Fibroblast of lung (primary cell): ENCODE measurements at regions not wholly inside any gene's neighbourhood (a gene's known extent, or its start where the extent isn't known, plus 50 kb on each side); places are given as distances from the start of the nearest gene placed in this dataset.
A peak's percentile ranks its signal among the peaks of the same experiment; 100 is the strongest.
"Not testable (repeated sequence)": the region's sequence is repeated elsewhere in the genome, so short reads cannot be mapped to it uniquely, and the experiment has no call there.

Experiments
- DNase-seq, 2 donors: peaks; one replicate each; pipeline versions ENCODE4 v3.0.0 to v3.0.0-alpha.2; 2010; ENCODE audit warnings: low read depth in 2 of 2
- H2AFZ ChIP-seq: 2 replicates; pipeline ENCODE4 v1.5.1; 2012; ENCODE audit warnings: low read length, control low read depth, inconsistent platforms
- H3K27ac ChIP-seq: 2 replicates; pipeline ENCODE4 v1.5.1; 2011; ENCODE audit warnings: low read length, control low read depth; ENCODE audit not compliant: insufficient read depth
- H3K27me3 ChIP-seq: 2 replicates; pipeline ENCODE4 v1.5.1; 2011; ENCODE audit warnings: mild to moderate bottlenecking, low read length; ENCODE audit not compliant: control insufficient read depth, insufficient read depth
- H3K36me3 ChIP-seq: 2 replicates; pipeline ENCODE4 v1.5.1; 2011; ENCODE audit warnings: low read length; ENCODE audit not compliant: control insufficient read depth, insufficient read depth
- H3K4me1 ChIP-seq: 2 replicates; pipeline ENCODE4 v1.5.1; 2011; ENCODE audit warnings: low read length; ENCODE audit not compliant: control insufficient read depth, insufficient read depth; ENCODE audit errors: extremely low read depth
- H3K4me2 ChIP-seq: 2 replicates; pipeline ENCODE4 v1.5.1; 2011; ENCODE audit warnings: low read length, control low read depth; ENCODE audit not compliant: insufficient read depth; ENCODE audit errors: extremely low read depth
- H3K4me3 ChIP-seq, 4 experiments: fragments of 200-600 bp in 1 of 4; sonication (generic) in 1 of 4; replicated peaks in 1 of 4; 2 replicates each; pipeline ENCODE4 v1.5.1; 2011 to 2016; ENCODE audit warnings: low read length in 4 of 4, low read depth in 3 of 4, mild to moderate bottlenecking in 3 of 4, control low read depth in 2 of 4, inconsistent platforms in 1 of 4, mixed read lengths in 1 of 4; ENCODE audit not compliant: insufficient read depth in 1 of 4; ENCODE audit errors: control extremely low read depth in 1 of 4
- H3K79me2 ChIP-seq: 2 replicates; pipeline ENCODE4 v1.5.1; 2012; ENCODE audit warnings: mild to moderate bottlenecking, low read length, inconsistent platforms; ENCODE audit not compliant: control insufficient read depth, insufficient read depth
- H3K9ac ChIP-seq: 2 replicates; pipeline ENCODE4 v1.5.1; 2011; ENCODE audit warnings: mild to moderate bottlenecking, low read length, control low read depth; ENCODE audit not compliant: insufficient read depth
- H3K9me3 ChIP-seq: 2 replicates; pipeline ENCODE4 v1.5.1; 2012; ENCODE audit warnings: low read depth, low read length; ENCODE audit not compliant: control insufficient read depth, insufficient read depth
- H4K20me1 ChIP-seq: 2 replicates; pipeline ENCODE4 v1.5.1; 2011; ENCODE audit warnings: low read length; ENCODE audit not compliant: control insufficient read depth, insufficient read depth; ENCODE audit errors: extremely low read depth
- CTCF ChIP-seq, 2 donors: IDR thresholded peaks in 1 of 2; conservative IDR thresholded peaks in 1 of 2; 1 replicate in 1 of 2; 2 replicates in 1 of 2; pipeline ENCODE4 v1.5.1; 2011 to 2012; ENCODE audit warnings: low read length in 2 of 2, control low read depth in 1 of 2, inconsistent platforms in 1 of 2, low read depth in 1 of 2, mild to moderate bottlenecking in 1 of 2
- EZH2 ChIP-seq: IDR thresholded peaks from 2 replicates; pipeline ENCODE4 v1.5.1; 2012; ENCODE audit warnings: low read length, control low read depth, mild to moderate bottlenecking; ENCODE audit errors: missing control alignments

DNA sequence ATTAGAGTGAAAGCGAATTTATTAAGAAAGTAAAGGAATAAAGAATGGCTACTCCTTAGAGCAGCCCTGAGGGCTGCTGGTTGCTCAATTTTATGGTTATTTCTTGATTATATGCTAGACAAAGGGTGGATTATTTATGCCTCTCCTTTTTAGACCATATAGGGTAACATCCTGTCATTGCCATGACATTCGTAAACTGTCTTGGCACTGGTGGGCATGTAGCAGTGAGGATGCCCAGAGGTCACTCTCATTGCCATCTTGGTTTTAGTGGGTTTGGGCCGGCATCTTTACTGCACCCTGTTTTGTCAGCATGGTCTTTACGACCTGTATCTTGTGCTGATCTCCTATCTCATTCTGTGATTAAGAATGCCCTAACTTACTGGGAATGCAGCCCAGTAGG is 58.2 kb downstream of the TANC2 start:
- H3K79me2 ChIP-seq = peaks cover 4% of the 10 kb centered on the region
- no peak overlapping the region for H3K9ac ChIP-seq
- no peaks in the 10 kb centered on the region for H3K9me3 ChIP-seq
- H3K4me1 ChIP-seq = no peaks in the 10 kb centered on the region
- H3K4me2 ChIP-seq = no peak overlapping the region
- no peaks in the 10 kb centered on the region for H4K20me1 ChIP-seq
- H2AFZ ChIP-seq = no peak overlapping the region
- TF ChIP-seq EZH2 (no peak), CTCF (conservative IDR thresholded peaks at IDR 0.05 in 1 of 2, IDR thresholded peaks at IDR 0.05 in 1 of 2; ENCODE audit: low read depth in 1 of 2, low read length in 2 of 2) (no peak)
- DNase-seq = no peak
- no peak overlapping the region for H3K27ac ChIP-seq
- H3K27me3 ChIP-seq = no peaks in the 10 kb centered on the region
- no peak overlapping the region for H3K4me3 ChIP-seq
- H3K36me3 ChIP-seq = no peaks in the 10 kb centered on the region

DNA sequence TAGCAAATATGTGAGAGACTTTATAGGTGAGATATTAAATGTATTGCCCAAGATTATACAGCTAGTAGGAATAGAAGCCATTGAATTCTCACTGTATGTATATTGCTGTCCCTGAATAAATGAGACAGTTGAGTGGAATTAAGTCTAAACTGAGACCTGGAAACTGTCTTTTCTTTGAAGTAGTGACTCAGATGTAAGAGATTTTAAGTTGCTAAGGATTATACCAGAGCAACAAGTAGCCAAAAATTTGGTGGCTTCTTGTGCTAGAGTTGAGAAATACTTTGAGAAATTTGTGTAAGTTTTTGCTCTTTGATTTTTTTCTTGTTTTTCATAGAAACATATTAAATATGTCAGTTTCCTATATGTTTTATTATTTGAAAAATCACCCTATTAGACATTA is 58.7 kb downstream of the TANC2 start:
- H4K20me1 ChIP-seq = no peaks in the 10 kb centered on the region
- no peak overlapping the region for H3K9ac ChIP-seq
- no peaks in the 10 kb centered on the region for H3K4me1 ChIP-seq
- H3K4me2 ChIP-seq = no peak overlapping the region
- H3K36me3 ChIP-seq = no peaks in the 10 kb centered on the region
- H3K27me3 ChIP-seq = no peaks in the 10 kb centered on the region
- peaks cover 4% of the 10 kb centered on the region for H3K79me2 ChIP-seq
- H3K9me3 ChIP-seq = no peaks in the 10 kb centered on the region
- no peak overlapping the region for H3K4me3 ChIP-seq
- H3K27ac ChIP-seq = no peak overlapping the region
- peak; percentile 18 to 79 for DNase-seq
- TF ChIP-seq CTCF (conservative IDR thresholded peaks at IDR 0.05 in 1 of 2, IDR thresholded peaks at IDR 0.05 in 1 of 2; ENCODE audit: low read depth in 1 of 2, low read length in 2 of 2) = no peak
- no peak for TF ChIP-seq EZH2
- no peak overlapping the region for H2AFZ ChIP-seq

DNA sequence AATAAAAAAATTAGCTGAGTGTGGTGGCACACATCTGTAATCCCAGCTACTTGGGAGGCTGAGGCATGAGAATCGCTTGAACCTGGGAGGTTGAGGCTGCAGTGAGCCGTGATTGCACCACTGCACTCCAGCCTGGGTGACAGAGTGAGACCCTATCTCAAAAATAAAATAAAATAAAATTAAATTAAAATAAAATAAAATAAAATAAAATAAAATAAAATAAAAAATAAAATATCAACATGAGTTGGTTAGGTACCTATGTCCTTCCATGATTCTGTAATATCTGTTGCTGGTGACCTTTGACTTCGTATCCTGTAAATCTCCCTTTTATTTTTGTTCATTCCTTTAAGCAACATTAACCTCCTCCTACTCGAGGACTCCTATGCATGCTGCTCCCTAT is 59.6 kb downstream of the TANC2 start:
- not testable (repeated sequence) for H3K27me3 ChIP-seq, H4K20me1 ChIP-seq, DNase-seq, H2AFZ ChIP-seq, H3K4me2 ChIP-seq, H3K4me1 ChIP-seq, H3K79me2 ChIP-seq, H3K9ac ChIP-seq, H3K9me3 ChIP-seq, H3K27ac ChIP-seq, H3K4me3 ChIP-seq, H3K36me3 ChIP-seq

GRCh38 chr17:63029541-63029940 is 63.5 kb downstream of the TANC2 start:
- peak; percentile 41 to 85 for DNase-seq
- Histone ChIP-seq H3K9ac (no peak overlapping the region), H3K9me3 (no peaks in the 10 kb centered on the region), H4K20me1 (no peaks in the 10 kb centered on the region), H3K4me3 (no peak overlapping the region), H3K4me2 (no peak overlapping the region), H3K36me3 (no peaks in the 10 kb centered on the region), H3K4me1 (no peaks in the 10 kb centered on the region), H3K27ac (no peak overlapping the region), H3K79me2 (peaks cover 2% of the 10 kb centered on the region), H3K27me3 (no peaks in the 10 kb centered on the region), H2AFZ (no peak overlapping the region)
- no peak for TF ChIP-seq CTCF (conservative IDR thresholded peaks at IDR 0.05 in 1 of 2, IDR thresholded peaks at IDR 0.05 in 1 of 2; ENCODE audit: low read depth in 1 of 2, low read length in 2 of 2)
- TF ChIP-seq EZH2 = no peak
